ENCODE measurements at regions not wholly inside any gene's neighbourhood (a gene's known extent, or its start where the extent isn't known, plus 50 kb on each side); places are given as distances from the start of the nearest gene placed in this dataset.

DNA sequence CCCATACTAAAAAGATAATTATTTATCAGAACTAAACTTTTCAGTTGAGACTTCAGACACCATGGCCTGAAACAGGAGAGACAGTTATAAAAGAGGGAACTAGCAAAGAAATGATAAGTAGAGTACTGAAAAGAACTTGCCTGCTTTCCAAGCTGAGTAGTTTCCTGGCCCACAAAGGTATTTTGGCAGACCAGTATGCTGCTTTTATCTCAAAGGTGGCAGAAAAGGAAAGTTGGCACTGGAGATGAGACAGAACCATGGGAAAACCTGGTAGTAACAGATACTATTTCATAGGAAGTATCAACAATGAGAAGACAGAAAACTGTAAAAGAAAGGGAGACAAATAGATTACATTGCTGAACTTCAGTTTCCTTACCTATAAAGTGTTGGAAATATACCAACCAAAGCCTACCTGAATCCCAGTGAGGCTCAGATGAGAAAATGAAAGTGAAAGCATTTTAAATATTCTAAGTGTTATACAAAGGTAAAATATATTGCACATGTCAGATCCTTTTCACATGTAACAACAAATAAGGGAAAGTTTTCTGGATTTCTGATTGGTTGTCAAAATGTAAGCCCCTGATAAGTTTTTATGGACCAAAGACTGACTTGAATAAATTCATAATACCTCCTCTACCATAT, 155.3 kb upstream of the FSCB start (continued):
- TF ChIP-seq CCAR2 (IDR thresholded peaks at IDR 0.05; ENCODE audit: low read depth, low read length) (no peak), CHD2 (IDR thresholded peaks at IDR 0.05; ENCODE audit: low read depth, low read length) (no peak), E2F1 (CRISPR knock-in tag; IDR thresholded peaks at IDR 0.05) (no peak), HDAC1 (IDR thresholded peaks at IDR 0.05) (no peak), ZNF274 (IDR thresholded peaks at IDR 0.05; ENCODE audit: borderline replicate concordance, low read depth, low read length) (no peak), COPS2 (conservative IDR thresholded peaks at IDR 0.05) (no peak), ZBTB8A (IDR thresholded peaks at IDR 0.05; ENCODE audit: partially characterized antibody) (no peak), CHD7 (IDR thresholded peaks at IDR 0.05; ENCODE audit: low read depth, low read length) (no peak)

All from K562 (cell line).